ENCODE measurements at regions not wholly inside any gene's neighbourhood (a gene's known extent, or its start where the extent isn't known, plus 50 kb on each side); places are given as distances from the start of the nearest gene placed in this dataset.

GRCh38 chr2:120567128-120567527, 168.5 kb upstream of the GLI2 start:
- Histone ChIP-seq H3K79me2 (ENCODE audit: insufficient read depth, low read length) (no peaks in the 10 kb centered on the region), H3K36me3 (ENCODE audit: insufficient read depth, low read length) (no peaks in the 10 kb centered on the region), H3F3A (ENCODE audit: insufficient read depth, low read length) (no peaks in the 10 kb centered on the region), H3K9ac (ENCODE audit: low read length) (no peak overlapping the region), H3K9me3 (ENCODE audit: low read length) (no peaks in the 10 kb centered on the region), H3K27ac (ENCODE audit: low read depth, low read length, poor library complexity, severe bottlenecking) (no peak overlapping the region), H3K4me3 (ENCODE audit: low read depth, low read length, poor library complexity, severe bottlenecking) (no peak overlapping the region), H3K4me1 (ENCODE audit: insufficient read depth, low read length, severe bottlenecking) (no peaks in the 10 kb centered on the region), H4K20me1 (ENCODE audit: insufficient read depth, low read length) (no peaks in the 10 kb centered on the region), H3K4me2 (ENCODE audit: low read length) (no peak overlapping the region), H2AFZ (ENCODE audit: low read length) (no peak overlapping the region), H3K9me2 (ENCODE audit: low read depth, low read length) (no peaks in the 10 kb centered on the region), H3K27me3 (ENCODE audit: insufficient read depth, low read length) (no peaks in the 10 kb centered on the region; the same call in 1 of the 2 replicates)
- no peak for TF ChIP-seq CTCF (IDR thresholded peaks at IDR 0.05; ENCODE audit: low read length)
- TF ChIP-seq EZH2 (IDR thresholded peaks at IDR 0.05; ENCODE audit: borderline replicate concordance, low read length): no peak

- Histone ChIP-seq H3K4me3 (ENCODE audit: low read depth, low read length, poor library complexity, severe bottlenecking) (no peak overlapping the region), H3K27ac (ENCODE audit: low read depth, low read length, poor library complexity, severe bottlenecking) (no peak overlapping the region), H3K79me2 (ENCODE audit: insufficient read depth, low read length) (no peaks in the 10 kb centered on the region), H3K9me3 (ENCODE audit: low read length) (no peaks in the 10 kb centered on the region), H3F3A (ENCODE audit: insufficient read depth, low read length) (no peaks in the 10 kb centered on the region), H2AFZ (ENCODE audit: low read length) (no peak overlapping the region), H3K9ac (ENCODE audit: low read length) (no peak overlapping the region), H3K9me2 (ENCODE audit: low read depth, low read length) (no peaks in the 10 kb centered on the region), H3K4me1 (ENCODE audit: insufficient read depth, low read length, severe bottlenecking) (no peaks in the 10 kb centered on the region), H3K27me3 (ENCODE audit: insufficient read depth, low read length) (no peaks in the 10 kb centered on the region; the same call in 1 of the 2 replicates), H4K20me1 (ENCODE audit: insufficient read depth, low read length) (no peaks in the 10 kb centered on the region), H3K36me3 (ENCODE audit: insufficient read depth, low read length) (no peaks in the 10 kb centered on the region), H3K4me2 (ENCODE audit: low read length) (no peak overlapping the region)
- no peak for TF ChIP-seq CTCF (IDR thresholded peaks at IDR 0.05; ENCODE audit: low read length)
- no peak for TF ChIP-seq EZH2 (IDR thresholded peaks at IDR 0.05; ENCODE audit: borderline replicate concordance, low read length)
These were observed 167.3 kb upstream of the GLI2 start for GRCh38 chr2:120568089-120568974.

GRCh38 chr2:120568975-120569268, 166.7 kb upstream of the GLI2 start:
- H3K4me3 ChIP-seq (ENCODE audit: low read depth, low read length, poor library complexity, severe bottlenecking): no peak overlapping the region
- no peaks in the 10 kb centered on the region for H3K9me3 ChIP-seq (ENCODE audit: low read length)
- H3K4me1 ChIP-seq (ENCODE audit: insufficient read depth, low read length, severe bottlenecking): no peaks in the 10 kb centered on the region
- H3K9ac ChIP-seq (ENCODE audit: low read length): no peak overlapping the region
- no peaks in the 10 kb centered on the region for H3K79me2 ChIP-seq (ENCODE audit: insufficient read depth, low read length)
- H3K9me2 ChIP-seq (ENCODE audit: low read depth, low read length): no peaks in the 10 kb centered on the region
- no peak overlapping the region for H2AFZ ChIP-seq (ENCODE audit: low read length)
- no peaks in the 10 kb centered on the region for H4K20me1 ChIP-seq (ENCODE audit: insufficient read depth, low read length)
- TF ChIP-seq CTCF (IDR thresholded peaks at IDR 0.05; ENCODE audit: low read length) (no peak), EZH2 (IDR thresholded peaks at IDR 0.05; ENCODE audit: borderline replicate concordance, low read length) (no peak)
- no peaks in the 10 kb centered on the region; the same call in 1 of the 2 replicates for H3K27me3 ChIP-seq (ENCODE audit: insufficient read depth, low read length)
- no peak overlapping the region for H3K4me2 ChIP-seq (ENCODE audit: low read length)
- no peaks in the 10 kb centered on the region for H3K36me3 ChIP-seq (ENCODE audit: insufficient read depth, low read length)
- no peak overlapping the region for H3K27ac ChIP-seq (ENCODE audit: low read depth, low read length, poor library complexity, severe bottlenecking)
- H3F3A ChIP-seq (ENCODE audit: insufficient read depth, low read length): no peaks in the 10 kb centered on the region

All from OCI-LY1 (cell line).